ENCODE measurements at regions not wholly inside any gene's neighbourhood (a gene's known extent, or its start where the extent isn't known, plus 50 kb on each side); places are given as distances from the start of the nearest gene placed in this dataset.

DNA sequence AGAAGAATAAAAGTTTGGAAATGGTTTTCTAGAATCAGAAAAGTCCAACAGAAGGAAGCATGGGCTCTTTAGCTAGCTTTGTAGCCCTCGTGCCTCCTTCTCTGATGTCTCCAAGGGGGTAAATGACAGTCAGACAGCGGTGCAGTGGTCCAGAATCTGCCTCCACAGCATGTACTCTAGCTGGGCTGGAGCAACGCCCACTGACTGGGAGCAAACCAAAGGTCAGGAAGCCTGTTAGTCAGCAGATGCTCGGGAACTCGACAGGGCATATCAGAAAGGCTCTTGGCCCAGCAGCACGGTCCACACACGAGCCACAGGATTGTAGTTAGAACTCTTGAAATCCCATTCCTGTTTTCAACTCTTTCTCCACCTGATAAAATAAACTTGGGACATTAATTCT, 164.3 kb downstream of the GRIN2B start:
- Histone ChIP-seq H3K4me1 (ENCODE audit: insufficient read depth, low read length, severe bottlenecking) (no peaks in the 10 kb centered on the region), H3K9me3 (ENCODE audit: low read length) (no peaks in the 10 kb centered on the region), H2AFZ (ENCODE audit: low read length) (no peak overlapping the region), H3K27me3 (ENCODE audit: insufficient read depth, low read length) (no peaks in the 10 kb centered on the region), H3K9me2 (ENCODE audit: low read depth, low read length) (no peaks in the 10 kb centered on the region), H4K20me1 (ENCODE audit: insufficient read depth, low read length) (no peaks in the 10 kb centered on the region), H3K36me3 (ENCODE audit: insufficient read depth, low read length) (no peaks in the 10 kb centered on the region), H3K4me2 (ENCODE audit: low read length) (no peak overlapping the region), H3K27ac (ENCODE audit: low read depth, low read length, poor library complexity, severe bottlenecking) (no peak overlapping the region), H3F3A (ENCODE audit: insufficient read depth, low read length) (no peaks in the 10 kb centered on the region), H3K79me2 (ENCODE audit: insufficient read depth, low read length) (no peaks in the 10 kb centered on the region), H3K4me3 (ENCODE audit: low read depth, low read length, poor library complexity, severe bottlenecking) (no peak overlapping the region), H3K9ac (ENCODE audit: low read length) (no peak overlapping the region)
- TF ChIP-seq, protein P1, sequence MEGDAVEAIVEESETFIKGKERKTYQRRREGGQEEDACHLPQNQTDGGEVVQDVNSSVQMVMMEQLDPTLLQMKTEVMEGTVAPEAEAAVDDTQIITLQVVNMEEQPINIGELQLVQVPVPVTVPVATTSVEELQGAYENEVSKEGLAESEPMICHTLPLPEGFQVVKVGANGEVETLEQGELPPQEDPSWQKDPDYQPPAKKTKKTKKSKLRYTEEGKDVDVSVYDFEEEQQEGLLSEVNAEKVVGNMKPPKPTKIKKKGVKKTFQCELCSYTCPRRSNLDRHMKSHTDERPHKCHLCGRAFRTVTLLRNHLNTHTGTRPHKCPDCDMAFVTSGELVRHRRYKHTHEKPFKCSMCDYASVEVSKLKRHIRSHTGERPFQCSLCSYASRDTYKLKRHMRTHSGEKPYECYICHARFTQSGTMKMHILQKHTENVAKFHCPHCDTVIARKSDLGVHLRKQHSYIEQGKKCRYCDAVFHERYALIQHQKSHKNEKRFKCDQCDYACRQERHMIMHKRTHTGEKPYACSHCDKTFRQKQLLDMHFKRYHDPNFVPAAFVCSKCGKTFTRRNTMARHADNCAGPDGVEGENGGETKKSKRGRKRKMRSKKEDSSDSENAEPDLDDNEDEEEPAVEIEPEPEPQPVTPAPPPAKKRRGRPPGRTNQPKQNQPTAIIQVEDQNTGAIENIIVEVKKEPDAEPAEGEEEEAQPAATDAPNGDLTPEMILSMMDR (IDR thresholded peaks at IDR 0.05; ENCODE audit: low read length), result no peak
- no peak for TF ChIP-seq EZH2 (IDR thresholded peaks at IDR 0.05; ENCODE audit: borderline replicate concordance, low read length)

DNA sequence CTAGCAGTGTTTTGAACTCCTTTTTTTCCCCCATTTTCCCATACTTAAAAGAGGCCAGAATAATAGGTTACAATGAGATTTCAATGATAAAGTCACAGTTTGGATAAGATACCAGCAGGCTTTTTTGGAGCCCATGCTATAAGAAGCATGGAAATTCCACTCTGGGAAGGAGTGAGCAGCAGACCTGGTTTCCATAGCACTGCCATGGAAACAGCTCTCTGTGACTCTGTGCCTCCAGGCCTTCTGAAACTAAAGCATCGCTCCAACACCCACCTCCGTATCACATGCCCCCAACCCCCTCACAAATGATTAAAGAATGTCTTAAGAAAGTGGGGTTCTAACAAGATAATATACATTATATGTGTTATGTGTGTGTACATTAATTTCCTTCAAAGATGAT, 165.0 kb downstream of the GRIN2B start:
- Histone ChIP-seq H3K9me2 (ENCODE audit: low read depth, low read length) (no peaks in the 10 kb centered on the region), H3K4me1 (ENCODE audit: insufficient read depth, low read length, severe bottlenecking) (no peaks in the 10 kb centered on the region), H3K27ac (ENCODE audit: low read depth, low read length, poor library complexity, severe bottlenecking) (no peak overlapping the region), H4K20me1 (ENCODE audit: insufficient read depth, low read length) (no peaks in the 10 kb centered on the region), H3K4me3 (ENCODE audit: low read depth, low read length, poor library complexity, severe bottlenecking) (no peak overlapping the region), H3K9ac (ENCODE audit: low read length) (no peak overlapping the region), H2AFZ (ENCODE audit: low read length) (no peak overlapping the region), H3K36me3 (ENCODE audit: insufficient read depth, low read length) (no peaks in the 10 kb centered on the region), H3K9me3 (ENCODE audit: low read length) (no peaks in the 10 kb centered on the region), H3K79me2 (ENCODE audit: insufficient read depth, low read length) (no peaks in the 10 kb centered on the region), H3F3A (ENCODE audit: insufficient read depth, low read length) (no peaks in the 10 kb centered on the region), H3K4me2 (ENCODE audit: low read length) (no peak overlapping the region), H3K27me3 (ENCODE audit: insufficient read depth, low read length) (no peaks in the 10 kb centered on the region)
- TF ChIP-seq, protein P1 (IDR thresholded peaks at IDR 0.05; ENCODE audit: low read length), result no peak
- TF ChIP-seq EZH2 (IDR thresholded peaks at IDR 0.05; ENCODE audit: borderline replicate concordance, low read length), result no peak

DNA sequence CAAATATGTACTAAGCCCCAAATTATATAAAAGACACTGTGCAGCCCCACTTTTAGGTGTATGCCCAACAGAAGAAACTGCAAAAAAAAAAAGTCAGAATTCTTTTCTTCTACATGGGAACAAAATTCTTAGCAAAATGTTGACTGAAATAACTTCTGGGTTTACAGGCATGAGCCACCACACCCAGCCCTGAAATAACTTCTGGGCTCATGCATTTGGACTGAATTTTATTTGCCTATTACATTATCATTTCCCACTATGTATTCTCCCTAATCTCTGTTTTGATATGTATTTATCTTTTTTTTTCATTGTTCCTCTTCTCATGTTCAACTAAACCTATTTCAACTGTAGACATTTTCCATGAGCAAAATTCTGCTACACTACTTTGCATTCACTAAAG, 169.2 kb downstream of the GRIN2B start:
- Histone ChIP-seq H3K9me2 (ENCODE audit: low read depth, low read length) (no peaks in the 10 kb centered on the region), H2AFZ (ENCODE audit: low read length) (no peak overlapping the region), H3K4me3 (ENCODE audit: low read depth, low read length, poor library complexity, severe bottlenecking) (no peak overlapping the region), H3K4me2 (ENCODE audit: low read length) (no peak overlapping the region), H3K36me3 (ENCODE audit: insufficient read depth, low read length) (no peaks in the 10 kb centered on the region), H3K79me2 (ENCODE audit: insufficient read depth, low read length) (no peaks in the 10 kb centered on the region), H4K20me1 (ENCODE audit: insufficient read depth, low read length) (no peaks in the 10 kb centered on the region), H3F3A (ENCODE audit: insufficient read depth, low read length) (no peaks in the 10 kb centered on the region), H3K4me1 (ENCODE audit: insufficient read depth, low read length, severe bottlenecking) (no peaks in the 10 kb centered on the region), H3K9me3 (ENCODE audit: low read length) (no peaks in the 10 kb centered on the region), H3K27me3 (ENCODE audit: insufficient read depth, low read length) (no peaks in the 10 kb centered on the region), H3K27ac (ENCODE audit: low read depth, low read length, poor library complexity, severe bottlenecking) (no peak overlapping the region), H3K9ac (ENCODE audit: low read length) (no peak overlapping the region)
- TF ChIP-seq, protein P1 (IDR thresholded peaks at IDR 0.05; ENCODE audit: low read length), result no peak
- TF ChIP-seq EZH2 (IDR thresholded peaks at IDR 0.05; ENCODE audit: borderline replicate concordance, low read length), result no peak

Data from OCI-LY1 (cell line).